GM12872 (cell line): ENCODE measurements at regions not wholly inside any gene's neighbourhood (a gene's known extent, or its start where the extent isn't known, plus 50 kb on each side); places are given as distances from the start of the nearest gene placed in this dataset.
A peak's percentile ranks its signal among the peaks of the same experiment; 100 is the strongest.

Experiments used
- CTCF ChIP-seq: IDR thresholded peaks from 3 replicates; pipeline ENCODE4 v1.5.1; 2011; ENCODE audit warnings: low read depth, mild to moderate bottlenecking, low read length, moderate library complexity; ENCODE audit not compliant: insufficient read depth

GRCh38 chr7:110417611-110418010 lies 673.3 kb upstream of the LRRN3 start:
- no peak for TF ChIP-seq CTCF

- no peak for TF ChIP-seq CTCF
Observed at GRCh38 chr7:110418659-110419280, 672.2 kb upstream of the LRRN3 start.

GRCh38 chr7:110420788-110421187 lies 670.1 kb upstream of the LRRN3 start:
- no peak for TF ChIP-seq CTCF

GRCh38 chr7:110421490-110422241 lies 669.3 kb upstream of the LRRN3 start:
- no peak for TF ChIP-seq CTCF

- no peak for TF ChIP-seq CTCF
Observed at GRCh38 chr7:110432061-110432553, 658.8 kb upstream of the LRRN3 start.

GRCh38 chr7:110442381-110442837 lies 648.5 kb upstream of the LRRN3 start:
- TF ChIP-seq CTCF: peak; percentile 58

- TF ChIP-seq CTCF: no peak
Observed at GRCh38 chr7:110446658-110447057, 644.3 kb upstream of the LRRN3 start.
